ACC112 (cell line): ENCODE measurements at regions not wholly inside any gene's neighbourhood (a gene's known extent, or its start where the extent isn't known, plus 50 kb on each side); places are given as distances from the start of the nearest gene placed in this dataset.
A peak's percentile ranks its signal among the peaks of the same experiment; 100 is the strongest.

ENCODE experiments used
- H2AFZ ChIP-seq: fragments of 200-600 bp; sonication (generic); one replicate; pipeline ENCODE4 v1.6.0; 2017; ENCODE audit warnings: antibody characterized with exemption, low read length; ENCODE audit not compliant: unreplicated experiment
- H3K27ac ChIP-seq: fragments of 200-600 bp; sonication (generic); 2 replicates; pipeline ENCODE4 v1.5.1; 2014; ENCODE audit warnings: low read depth, mild to moderate bottlenecking, antibody characterized with exemption, low read length, moderate library complexity
- H3K27me3 ChIP-seq: fragments of 200-600 bp; sonication (generic); 2 replicates; pipeline ENCODE4 v1.6.1; 2014; ENCODE audit warnings: mild to moderate bottlenecking, antibody characterized with exemption, low read length, moderate library complexity, mixed read lengths; ENCODE audit not compliant: insufficient read depth
- H3K36me3 ChIP-seq: fragments of 200-600 bp; sonication (generic); 2 replicates; pipeline ENCODE4 v1.6.1; 2016; ENCODE audit warnings: mild to moderate bottlenecking, antibody characterized with exemption, low read length, moderate library complexity, mixed read lengths; ENCODE audit not compliant: insufficient read depth
- H3K4me1 ChIP-seq: fragments of 200-600 bp; sonication (generic); one replicate; pipeline ENCODE4 v1.6.1; 2016; ENCODE audit warnings: low read length, mixed read lengths; ENCODE audit not compliant: insufficient read depth, unreplicated experiment, control insufficient read depth
- H3K4me3 ChIP-seq: fragments of 200-600 bp; sonication (generic); 2 replicates; pipeline ENCODE4 v1.5.1; 2014; ENCODE audit warnings: mild to moderate bottlenecking, low read depth, low read length
- H3K79me2 ChIP-seq: fragments of 200-600 bp; sonication (generic); one replicate; pipeline ENCODE4 v1.6.0; 2016; ENCODE audit warnings: low read length; ENCODE audit not compliant: control insufficient read depth, unreplicated experiment, insufficient read depth

DNA sequence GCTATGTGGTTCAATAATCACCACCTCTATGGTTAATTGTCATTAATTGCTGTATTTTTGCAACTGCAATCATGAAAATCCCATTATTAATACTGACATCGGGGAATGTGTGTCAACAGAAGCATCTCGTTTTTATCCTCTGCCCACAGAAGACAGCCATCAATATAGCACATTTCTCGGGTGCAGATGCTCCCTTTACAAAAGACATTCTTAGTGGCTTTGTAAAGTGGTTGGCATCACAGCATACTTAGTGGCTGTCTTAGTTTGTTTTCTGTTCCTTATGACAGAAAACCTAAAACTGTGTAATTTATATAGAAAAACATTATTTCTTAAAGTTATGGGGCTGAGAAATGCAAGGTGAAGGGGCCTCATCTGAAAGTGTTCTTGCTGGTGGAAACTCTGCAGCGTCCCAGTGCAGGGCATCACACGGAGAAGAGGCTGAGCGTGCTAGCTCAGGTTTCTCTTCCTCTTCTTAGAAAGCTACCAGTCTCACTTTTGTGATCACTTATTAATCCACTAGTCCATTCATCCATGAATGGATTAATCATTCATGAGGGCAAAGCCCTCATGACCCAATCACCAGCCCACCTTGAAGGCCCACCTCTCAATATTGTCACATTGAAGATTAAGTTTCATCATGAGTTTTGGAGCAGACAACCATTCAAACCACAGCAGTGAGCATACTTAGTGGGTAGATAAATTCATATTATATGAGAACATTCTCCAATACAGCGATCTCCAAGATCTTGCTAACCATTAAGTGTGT, 1067.7 kb upstream of the PABPC4L start:
- Histone ChIP-seq H3K79me2 (no peaks in the 10 kb centered on the region), H3K4me1 (no peaks in the 10 kb centered on the region), H3K27ac (no peak overlapping the region), H3K4me3 (no peak overlapping the region), H3K36me3 (no peaks in the 10 kb centered on the region), H3K27me3 (no peaks in the 10 kb centered on the region), H2AFZ (no peak overlapping the region)

- H3K79me2 ChIP-seq, result no peaks in the 10 kb centered on the region
- H3K27me3 ChIP-seq, result no peaks in the 10 kb centered on the region
- no peak overlapping the region for H2AFZ ChIP-seq
- H3K36me3 ChIP-seq, result no peaks in the 10 kb centered on the region
- H3K27ac ChIP-seq, result no peak overlapping the region
- H3K4me3 ChIP-seq, result no peak overlapping the region
- no peaks in the 10 kb centered on the region for H3K4me1 ChIP-seq
Measured at GRCh38 chr4:135268369-135268768, 1066.8 kb upstream of the PABPC4L start.

- no peaks in the 10 kb centered on the region for H3K36me3 ChIP-seq
- H3K4me1 ChIP-seq, result no peaks in the 10 kb centered on the region
- H3K79me2 ChIP-seq, result no peaks in the 10 kb centered on the region
- H2AFZ ChIP-seq, result no peak overlapping the region
- H3K4me3 ChIP-seq, result no peak overlapping the region
- no peak overlapping the region for H3K27ac ChIP-seq
- H3K27me3 ChIP-seq, result no peaks in the 10 kb centered on the region
Measured at GRCh38 chr4:135267148-135267865, 1065.7 kb upstream of the PABPC4L start.

GRCh38 chr4:135256111-135256510, 1054.5 kb upstream of the PABPC4L start:
- Histone ChIP-seq H3K4me1 (no peaks in the 10 kb centered on the region), H2AFZ (no peak overlapping the region)

GRCh38 chr4:135250040-135250439, 1048.5 kb upstream of the PABPC4L start:
- no peaks in the 10 kb centered on the region for H3K27me3 ChIP-seq
- no peak overlapping the region for H3K27ac ChIP-seq
- no peak overlapping the region for H2AFZ ChIP-seq
- no peaks in the 10 kb centered on the region for H3K79me2 ChIP-seq
- peaks cover 4% of the 10 kb centered on the region for H3K4me1 ChIP-seq
- H3K36me3 ChIP-seq, result no peaks in the 10 kb centered on the region
- H3K4me3 ChIP-seq, result no peak overlapping the region

More at GRCh38 chr4:135256111-135256510, 1054.5 kb upstream of the PABPC4L start:
- no peaks in the 10 kb centered on the region for H3K36me3 ChIP-seq
- no peaks in the 10 kb centered on the region for H3K27me3 ChIP-seq
- no peak overlapping the region for H3K27ac ChIP-seq
- no peak overlapping the region for H3K4me3 ChIP-seq
- H3K79me2 ChIP-seq, result no peaks in the 10 kb centered on the region

GRCh38 chr4:135249024-135249423, 1047.4 kb upstream of the PABPC4L start:
- no peak overlapping the region for H3K27ac ChIP-seq
- peak overlapping the region; percentile 42 for H2AFZ ChIP-seq
- H3K4me1 ChIP-seq, result peaks cover 9% of the 10 kb centered on the region
- no peaks in the 10 kb centered on the region for H3K27me3 ChIP-seq
- no peaks in the 10 kb centered on the region for H3K79me2 ChIP-seq
- H3K36me3 ChIP-seq, result no peaks in the 10 kb centered on the region
- H3K4me3 ChIP-seq, result no peak overlapping the region

DNA sequence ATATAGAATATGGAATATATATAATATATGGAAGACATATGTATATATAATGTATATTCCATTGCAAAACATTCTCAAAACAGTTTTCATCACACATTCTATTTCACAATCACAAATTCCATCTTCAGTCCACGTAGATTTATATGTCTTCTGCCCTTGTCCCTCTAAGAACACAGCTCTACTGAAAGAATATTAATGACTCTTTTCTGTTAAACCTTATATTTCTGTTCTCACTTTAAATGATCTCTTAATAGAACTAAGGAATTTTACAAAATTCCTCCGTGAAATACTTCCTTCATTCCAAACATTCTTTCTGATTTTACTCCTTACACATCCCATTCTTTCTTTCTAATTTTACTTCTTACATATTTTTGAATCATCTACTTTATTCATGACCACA, 1043.1 kb upstream of the PABPC4L start:
- H3K79me2 ChIP-seq, result no peaks in the 10 kb centered on the region
- no peak overlapping the region for H2AFZ ChIP-seq
- H3K4me3 ChIP-seq, result no peak overlapping the region
- H3K27ac ChIP-seq, result no peak overlapping the region
- H3K27me3 ChIP-seq, result no peaks in the 10 kb centered on the region
- peaks cover 9% of the 10 kb centered on the region for H3K4me1 ChIP-seq
- H3K36me3 ChIP-seq, result no peaks in the 10 kb centered on the region

DNA sequence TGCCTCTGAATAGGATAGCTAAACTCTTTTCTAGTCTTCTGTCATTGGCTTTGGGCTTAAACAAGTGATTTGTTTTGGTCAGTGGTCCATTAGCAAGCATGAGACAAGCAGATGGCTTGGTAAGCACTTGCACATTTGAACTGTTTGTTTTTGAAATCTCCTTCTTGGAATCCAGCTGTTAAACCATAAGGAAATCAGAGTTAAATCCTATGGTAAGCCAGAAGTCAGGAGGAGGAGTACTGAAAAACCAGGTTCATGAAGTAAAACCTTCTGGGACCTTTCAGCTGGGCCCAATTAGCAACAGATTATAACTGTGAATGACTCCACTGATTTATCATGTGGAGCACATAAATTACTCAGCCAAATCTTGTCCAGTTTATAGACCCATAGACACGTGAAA, 1042.5 kb upstream of the PABPC4L start:
- Histone ChIP-seq H3K27ac (no peak overlapping the region), H2AFZ (no peak overlapping the region), H3K27me3 (no peaks in the 10 kb centered on the region), H3K4me3 (no peak overlapping the region), H3K4me1 (peaks cover 9% of the 10 kb centered on the region), H3K36me3 (no peaks in the 10 kb centered on the region), H3K79me2 (no peaks in the 10 kb centered on the region)

- no peak overlapping the region for H3K27ac ChIP-seq
- peaks cover 9% of the 10 kb centered on the region for H3K4me1 ChIP-seq
- H3K36me3 ChIP-seq, result no peaks in the 10 kb centered on the region
- H2AFZ ChIP-seq, result no peak overlapping the region
- no peaks in the 10 kb centered on the region for H3K27me3 ChIP-seq
- H3K4me3 ChIP-seq, result no peak overlapping the region
- no peaks in the 10 kb centered on the region for H3K79me2 ChIP-seq
Measured at GRCh38 chr4:135240796-135241195, 1039.2 kb upstream of the PABPC4L start.

DNA sequence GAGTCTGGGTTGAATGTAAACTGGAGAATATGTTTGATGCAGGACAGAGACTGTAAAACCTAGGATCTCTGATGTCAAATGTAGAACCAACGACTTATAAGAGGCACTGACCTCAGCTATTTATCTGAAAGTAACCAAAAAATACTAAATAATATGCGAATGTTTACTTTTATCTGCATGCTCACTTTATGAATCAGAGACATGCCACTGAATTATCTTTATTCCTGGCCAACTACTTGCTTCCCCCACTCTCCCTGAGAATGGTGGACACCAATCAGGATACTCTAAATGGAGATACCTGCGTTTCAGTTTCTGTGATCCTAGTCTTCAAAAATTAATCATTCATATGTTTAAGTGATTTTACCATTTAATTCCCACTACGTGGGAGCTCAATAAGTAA, 1038.4 kb upstream of the PABPC4L start:
- H3K79me2 ChIP-seq, result no peaks in the 10 kb centered on the region
- no peak overlapping the region for H3K27ac ChIP-seq

GRCh38 chr4:135238940-135239339, 1037.4 kb upstream of the PABPC4L start:
- Histone ChIP-seq H2AFZ (no peak overlapping the region), H3K27ac (no peak overlapping the region), H3K27me3 (no peaks in the 10 kb centered on the region), H3K36me3 (no peaks in the 10 kb centered on the region), H3K4me1 (no peaks in the 10 kb centered on the region), H3K4me3 (no peak overlapping the region), H3K79me2 (no peaks in the 10 kb centered on the region)

More for the DNA sequence above, 1038.4 kb upstream of the PABPC4L start:
- Histone ChIP-seq H2AFZ (no peak overlapping the region), H3K36me3 (no peaks in the 10 kb centered on the region), H3K27me3 (no peaks in the 10 kb centered on the region), H3K4me1 (peaks cover 4% of the 10 kb centered on the region), H3K4me3 (no peak overlapping the region)
